ENCODE measurements at regions not wholly inside any gene's neighbourhood (a gene's known extent, or its start where the extent isn't known, plus 50 kb on each side); places are given as distances from the start of the nearest gene placed in this dataset.

- no peak for DNase-seq (ENCODE audit: low read depth, low spot score)
These were observed 75.4 kb upstream of the POMGNT2 start for GRCh38 chr3:43181202-43181821.

DNA sequence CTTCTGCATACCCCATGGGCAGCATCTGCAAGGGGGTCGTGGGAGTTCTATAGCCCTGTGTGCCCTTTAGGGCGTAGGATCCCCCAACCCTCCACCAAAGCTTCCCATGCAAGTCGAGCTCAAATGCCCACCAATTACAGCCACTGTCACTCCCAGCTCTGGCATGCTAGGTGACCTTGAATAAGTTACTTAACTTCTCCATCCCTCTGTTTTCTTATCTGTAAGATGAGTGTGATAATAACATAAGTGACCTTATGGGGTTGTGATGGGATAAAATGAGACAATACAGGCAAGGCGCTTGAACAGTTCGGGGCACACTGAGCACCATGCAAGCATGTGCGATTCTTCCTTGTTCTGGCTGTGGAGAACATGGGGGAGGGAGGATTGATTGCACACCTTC is 74.8 kb upstream of the POMGNT2 start:
- no peak for DNase-seq (ENCODE audit: low read depth, low spot score)

GRCh38 chr3:43180027-43180426 is 74.1 kb upstream of the POMGNT2 start:
- DNase-seq (ENCODE audit: low read depth, low spot score): no peak

DNA sequence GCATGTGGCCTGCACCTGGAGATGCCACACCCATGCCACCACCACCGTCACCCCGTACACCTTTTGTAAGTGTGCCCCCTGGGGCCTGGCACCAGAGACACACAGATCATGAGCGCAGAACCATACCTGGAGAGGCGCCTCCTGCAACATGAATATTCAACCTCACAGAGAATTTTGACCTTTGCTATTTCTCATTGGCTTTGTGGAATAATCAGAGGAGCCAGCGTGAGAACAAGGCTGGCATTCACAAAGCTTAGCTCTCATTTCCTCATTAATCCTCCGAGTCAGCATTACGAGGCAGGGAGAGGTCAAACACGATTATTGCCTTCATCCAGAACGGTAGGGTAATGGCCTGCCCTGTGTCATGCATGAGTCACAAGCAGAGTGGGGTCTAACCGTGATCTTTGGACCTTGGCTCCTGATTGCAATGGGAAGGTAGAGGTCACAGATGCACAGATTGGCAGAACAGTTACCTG is 73.0 kb upstream of the POMGNT2 start:
- DNase-seq (ENCODE audit: low read depth, low spot score): no peak

DNA sequence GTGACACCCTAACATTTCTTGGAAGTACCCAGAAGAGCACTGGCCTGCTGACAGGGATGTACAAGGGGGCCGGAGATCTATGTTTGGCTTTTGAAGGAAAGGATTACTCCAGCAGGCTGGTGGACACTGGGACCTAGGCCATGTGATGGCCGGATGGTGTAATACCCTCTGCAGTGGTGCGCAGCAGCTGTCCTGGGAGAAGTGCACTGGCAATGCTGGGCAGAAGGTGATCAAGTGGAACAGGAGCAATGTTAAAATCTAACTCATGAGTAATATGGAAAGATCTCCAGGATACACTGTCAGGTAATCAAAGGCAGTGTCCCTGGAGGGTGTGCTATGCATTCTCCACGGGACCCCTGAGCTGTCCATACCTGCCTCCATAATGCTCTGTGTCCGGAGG is 71.2 kb upstream of the POMGNT2 start:
- DNase-seq (ENCODE audit: low read depth, low spot score): no peak

DNA sequence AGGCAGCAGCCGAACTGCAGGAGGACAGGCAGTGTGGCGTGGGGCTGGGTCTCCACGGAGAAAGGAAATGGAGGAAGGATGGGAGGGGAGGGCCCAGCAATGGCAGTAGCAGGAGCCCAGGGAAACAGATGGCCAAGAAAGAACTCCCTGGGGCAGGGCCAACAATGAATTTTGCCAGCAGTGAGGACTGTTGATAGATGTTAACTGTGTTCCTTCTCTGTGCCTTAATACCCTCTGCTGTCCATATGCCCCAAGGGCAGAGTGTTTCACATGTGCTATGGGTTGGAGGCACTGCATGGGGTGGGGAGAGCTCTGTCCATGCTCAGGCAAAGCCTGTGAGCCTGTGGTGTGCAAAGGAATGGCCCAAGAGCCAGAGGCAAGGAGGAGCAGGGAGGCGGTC is 70.8 kb upstream of the POMGNT2 start:
- no peak for DNase-seq (ENCODE audit: low read depth, low spot score)

DNA sequence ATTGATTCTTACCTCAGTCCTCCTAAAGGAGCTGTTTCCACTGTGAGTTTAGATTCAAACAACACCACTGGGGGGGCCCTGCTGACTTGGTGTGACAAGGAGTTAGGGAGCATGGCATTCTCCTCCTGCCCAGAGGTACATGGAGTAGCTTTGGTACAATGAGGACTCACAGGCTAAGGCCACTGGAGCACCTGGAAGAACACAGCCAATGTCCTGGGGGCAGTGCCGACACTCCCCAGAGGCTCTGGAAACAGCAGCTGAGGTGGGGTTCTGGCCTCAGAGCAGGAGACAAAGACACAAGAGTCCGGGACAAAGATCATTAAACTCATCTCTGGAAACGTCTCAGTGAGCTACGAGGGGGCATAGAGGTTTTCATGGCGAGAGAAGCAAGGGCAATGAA is 69.7 kb upstream of the POMGNT2 start:
- DNase-seq (ENCODE audit: low read depth, low spot score): no peak

- DNase-seq (ENCODE audit: low read depth, low spot score): no peak
These were observed 68.1 kb upstream of the POMGNT2 start for GRCh38 chr3:43173949-43174348.

- DNase-seq (ENCODE audit: low read depth, low spot score): no peak
These were observed 65.9 kb upstream of the POMGNT2 start for GRCh38 chr3:43171748-43172147.

DNA sequence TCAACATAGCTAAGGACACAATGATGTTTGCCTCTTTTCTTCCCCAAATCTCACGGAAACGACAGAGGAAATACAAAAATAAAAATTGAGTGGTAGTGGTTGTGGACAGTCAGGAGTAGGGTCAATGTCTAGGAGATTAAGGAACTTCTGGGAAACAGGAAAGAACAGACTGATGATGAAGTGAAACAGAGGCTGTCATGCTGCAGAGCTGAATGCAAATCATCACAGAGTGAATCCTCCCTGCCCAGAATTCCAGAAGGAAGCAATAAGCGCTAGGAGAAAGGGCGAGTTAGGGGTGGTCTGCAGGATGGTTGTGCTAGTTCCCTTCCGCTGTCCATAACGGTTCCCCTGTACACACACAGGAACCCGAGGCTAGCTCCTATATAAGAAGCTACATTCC is 64.7 kb upstream of the POMGNT2 start:
- no peak for DNase-seq (ENCODE audit: low read depth, low spot score)

DNA sequence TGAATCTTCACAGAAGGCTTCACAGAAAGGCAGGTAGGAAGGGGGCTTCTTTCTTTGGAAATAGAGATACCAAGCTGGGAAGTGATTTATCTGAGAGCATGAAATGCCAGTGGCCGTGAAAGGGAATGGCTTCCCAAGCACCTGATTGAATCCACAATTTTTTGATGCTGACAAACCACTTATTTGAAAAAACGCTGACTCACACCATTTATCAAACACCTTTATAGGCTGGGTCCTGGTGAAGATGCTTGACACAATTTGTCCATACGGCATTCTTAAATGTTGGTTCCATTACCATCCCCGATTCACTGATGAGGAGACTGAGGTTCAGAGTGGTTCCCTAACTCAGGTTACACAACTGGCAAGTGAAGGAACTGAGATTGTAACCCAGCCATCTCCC is 64.1 kb upstream of the POMGNT2 start:
- no peak for DNase-seq (ENCODE audit: low read depth, low spot score)

DNA sequence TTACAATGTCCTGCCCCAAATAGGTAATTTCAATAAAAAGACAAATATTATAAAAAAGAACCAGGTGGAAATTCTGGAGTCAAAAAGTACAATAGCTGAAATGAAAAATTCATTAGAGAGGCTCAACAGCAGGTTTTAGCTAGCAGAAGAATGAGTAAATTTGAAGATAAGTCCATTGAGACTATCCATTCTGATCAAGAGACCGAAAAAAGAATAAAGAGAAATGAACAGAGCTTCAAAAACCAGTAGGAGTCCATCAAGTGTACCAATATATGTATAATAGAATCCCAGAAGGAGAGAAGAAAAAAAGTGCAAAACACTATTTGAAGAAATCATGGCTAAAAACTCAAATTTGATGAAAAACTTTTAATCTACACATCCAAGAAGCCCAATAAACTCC is 60.5 kb upstream of the POMGNT2 start:
- DNase-seq (ENCODE audit: low read depth, low spot score): no peak

- no peak for DNase-seq (ENCODE audit: low read depth, low spot score)
These were observed 59.9 kb upstream of the POMGNT2 start for GRCh38 chr3:43165786-43166185.

GRCh38 chr3:43163895-43164493 is 58.1 kb upstream of the POMGNT2 start:
- no peak for DNase-seq (ENCODE audit: low read depth, low spot score)

DNA sequence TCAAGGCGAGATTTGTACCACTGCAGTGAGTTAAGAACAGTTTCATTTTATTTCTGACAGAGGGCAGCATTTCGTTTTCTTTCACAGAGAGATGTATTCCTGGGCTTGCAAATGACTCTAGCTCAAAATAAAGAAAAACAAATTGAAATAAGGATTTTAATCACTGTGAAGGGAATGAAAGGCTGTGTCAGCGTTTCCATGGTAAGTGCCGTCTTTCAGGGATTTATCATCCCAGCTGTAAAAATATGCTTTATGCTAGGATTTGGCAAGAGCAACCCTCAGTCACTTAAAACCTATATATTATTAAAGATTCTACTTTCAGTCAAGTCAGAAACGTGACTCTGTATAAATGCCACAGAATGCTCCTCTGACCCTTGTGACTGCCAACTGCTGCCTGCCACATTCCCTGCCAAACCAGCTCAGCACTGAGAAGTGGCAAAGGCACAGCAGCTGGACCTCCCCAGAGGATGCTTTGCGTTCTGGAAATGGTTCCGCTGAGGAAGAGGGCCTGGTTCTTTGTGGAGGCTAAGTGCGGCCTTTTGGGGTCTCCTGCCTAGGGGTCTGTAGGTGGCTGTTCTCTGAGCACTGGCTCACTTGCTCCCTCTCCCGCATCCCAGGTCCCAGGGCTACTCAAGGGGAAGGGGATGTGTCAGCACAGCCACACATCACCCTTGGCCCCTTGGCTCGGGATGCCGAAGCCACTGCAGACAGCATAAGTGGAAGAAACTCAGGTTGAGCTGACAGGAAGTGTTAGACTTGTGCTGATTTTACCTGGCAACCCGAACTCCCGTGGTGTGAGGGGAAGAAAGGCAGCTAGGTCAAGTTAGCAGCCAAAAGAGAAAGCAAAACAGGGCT is 56.6 kb upstream of the POMGNT2 start:
- DNase-seq (ENCODE audit: low read depth, low spot score): peak; percentile 21

DNA sequence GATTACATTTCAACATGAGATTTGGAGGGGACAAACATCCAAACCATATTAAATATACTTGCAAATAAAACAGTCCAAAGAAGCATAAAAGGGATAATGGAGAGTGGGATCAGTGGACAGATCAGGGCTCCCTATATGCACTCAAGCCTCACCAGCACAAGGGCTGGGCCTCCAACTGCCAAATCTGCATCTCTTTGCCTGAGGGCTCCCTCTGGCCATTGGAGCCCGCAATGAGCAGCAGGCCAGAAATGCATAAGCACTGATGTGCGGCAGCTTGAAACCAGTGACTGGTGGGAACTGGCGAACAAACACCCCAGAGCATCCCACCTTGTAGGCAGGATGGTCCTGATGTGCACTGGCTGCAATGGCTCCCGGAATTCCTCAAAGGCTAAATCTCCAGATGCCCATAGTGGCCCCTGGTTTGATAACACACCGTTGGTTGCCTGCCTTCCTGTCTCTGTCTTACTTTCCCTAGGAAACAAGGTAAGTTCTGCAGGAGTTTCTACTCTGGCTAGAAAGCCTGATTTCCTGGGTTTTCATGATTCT is 55.9 kb upstream of the POMGNT2 start:
- no peak for DNase-seq (ENCODE audit: low read depth, low spot score)

GRCh38 chr3:43160664-43161063 is 54.8 kb upstream of the POMGNT2 start:
- no peak for DNase-seq (ENCODE audit: low read depth, low spot score)

GRCh38 chr3:43159876-43160255 is 54.0 kb upstream of the POMGNT2 start:
- DNase-seq (ENCODE audit: low read depth, low spot score): no peak

DNA sequence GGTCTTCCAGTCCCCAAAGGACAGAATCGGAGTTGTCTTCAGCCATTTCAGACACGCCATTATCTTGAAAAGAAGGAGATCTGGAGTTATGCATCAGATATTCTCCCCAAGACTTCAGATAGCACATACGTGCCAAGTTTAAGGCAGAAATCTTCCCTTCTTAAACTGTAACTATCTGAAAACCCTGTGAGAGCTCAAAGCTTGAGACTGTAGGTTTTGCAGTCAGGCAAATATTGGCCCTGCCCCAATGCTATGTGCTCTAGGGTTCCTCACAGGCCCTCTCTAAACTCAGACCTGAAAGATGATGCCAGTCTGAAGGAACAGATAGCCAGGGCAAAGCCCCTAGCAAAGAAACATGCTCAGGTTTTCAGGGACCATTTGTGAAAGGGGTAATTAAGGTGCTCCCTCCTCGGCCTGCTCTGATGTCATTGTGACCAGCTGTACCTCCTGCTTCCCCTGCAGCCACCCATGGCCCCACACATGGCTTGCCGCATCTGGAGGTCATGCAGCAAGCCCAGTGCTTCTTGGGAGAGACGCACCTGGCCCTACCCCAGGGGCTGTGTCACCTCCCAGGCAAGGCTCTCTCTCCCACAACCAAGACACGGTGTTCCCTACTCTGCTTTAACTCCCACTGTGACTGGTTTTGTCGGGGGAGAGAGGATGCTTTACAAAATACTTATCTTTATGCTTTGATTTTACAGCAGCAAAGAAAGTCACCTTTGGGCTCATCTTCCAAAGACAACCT is 53.4 kb upstream of the POMGNT2 start:
- no peak for DNase-seq (ENCODE audit: low read depth, low spot score)

DNA sequence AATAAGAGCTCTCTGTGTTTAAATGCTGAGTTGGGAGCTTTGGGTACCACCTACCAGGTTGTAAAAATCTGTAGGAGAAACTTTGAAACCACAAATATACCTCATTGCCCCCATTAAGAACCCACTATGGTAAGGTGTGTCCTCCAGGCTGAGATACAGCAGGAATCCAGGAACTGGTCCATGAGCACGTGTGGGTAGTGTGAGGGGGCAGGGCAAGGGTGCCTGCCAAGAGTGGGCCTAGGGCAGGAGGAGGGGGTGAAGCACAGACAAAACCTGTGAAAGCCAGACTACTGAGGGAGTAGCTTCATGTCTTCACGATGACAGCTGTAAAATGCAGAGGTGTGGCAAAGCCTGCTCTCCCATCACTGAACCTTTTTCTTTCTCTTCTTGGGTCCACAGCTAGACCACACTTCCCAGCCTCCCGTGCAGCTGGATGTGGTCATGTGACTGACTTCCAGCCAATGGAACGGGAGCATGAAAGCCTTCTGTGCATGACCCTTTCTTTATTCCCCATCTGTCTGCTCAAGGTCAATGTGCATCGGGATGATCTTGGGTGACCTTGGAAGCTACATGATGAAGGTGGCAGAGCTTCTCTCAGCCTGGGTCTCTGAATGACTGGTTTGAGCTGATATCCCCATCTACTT is 51.1 kb upstream of the POMGNT2 start:
- DNase-seq (ENCODE audit: low read depth, low spot score): no peak

- no peak for DNase-seq (ENCODE audit: low read depth, low spot score)
These were observed 49.7 kb upstream of the POMGNT2 start for GRCh38 chr3:43155464-43156121.

Measured in activated CD4-positive, CD25-positive, alpha-beta regulatory T cell treated with anti-CD3 and anti-CD28 coated beads, Interleukin-2, amount 50 U/mL, for 16 hours (primary cell).